Neuronal stem cell (in vitro differentiated cells): ENCODE measurements at regions not wholly inside any gene's neighbourhood (a gene's known extent, or its start where the extent isn't known, plus 50 kb on each side); places are given as distances from the start of the nearest gene placed in this dataset.

ENCODE experiments used
- DNase-seq: peaks from one replicate; pipeline ENCODE4 v3.0.0-alpha.2; 2013; ENCODE audit warnings: low spot score
- H2AFZ ChIP-seq: one replicate; pipeline ENCODE4 v1.6.1; 2013; ENCODE audit warnings: mild to moderate bottlenecking, low read length, inconsistent platforms
- H2AK5ac ChIP-seq: 2 replicates; pipeline ENCODE4 v1.6.1; 2013; ENCODE audit warnings: low read depth, mild to moderate bottlenecking, inconsistent platforms, low read length, moderate library complexity, mixed read lengths
- H2BK120ac ChIP-seq: 2 replicates; pipeline ENCODE4 v1.6.1; 2013; ENCODE audit warnings: low read depth, mild to moderate bottlenecking, inconsistent platforms, low read length, moderate library complexity, mixed read lengths
- H2BK12ac ChIP-seq: one replicate; pipeline ENCODE4 v1.6.1; 2013; ENCODE audit warnings: low read length, inconsistent platforms
- H2BK15ac ChIP-seq: 2 replicates; pipeline ENCODE4 v1.6.1; 2013; ENCODE audit warnings: mild to moderate bottlenecking, low read length, inconsistent platforms, mixed read lengths
- H2BK5ac ChIP-seq: one replicate; pipeline ENCODE4 v1.6.1; 2013; ENCODE audit warnings: inconsistent platforms, mild to moderate bottlenecking, low read length, moderate library complexity
- H3K14ac ChIP-seq: one replicate; pipeline ENCODE4 v1.6.1; 2013; ENCODE audit warnings: low read length, inconsistent platforms
- H3K18ac ChIP-seq: 2 replicates; pipeline ENCODE4 v1.6.1; 2013; ENCODE audit warnings: low read length, inconsistent platforms
- H3K23ac ChIP-seq: 2 replicates; pipeline ENCODE4 v1.6.1; 2013; ENCODE audit warnings: low read depth, mild to moderate bottlenecking, mixed read lengths, low read length, inconsistent platforms; ENCODE audit not compliant: poor library complexity
- H3K27ac ChIP-seq: replicated peaks from 3 replicates; pipeline ENCODE4 v1.5.1; 2013; ENCODE audit warnings: low read length, inconsistent platforms
- H3K27me3 ChIP-seq, 3 experiments: 2 replicates each; pipeline ENCODE4 v1.6.1; 2013; ENCODE audit warnings: low read length in 3 of 3, mild to moderate bottlenecking in 2 of 3, inconsistent platforms in 1 of 3, low read depth in 1 of 3, mixed read lengths in 1 of 3, moderate library complexity in 1 of 3; ENCODE audit not compliant: control insufficient read depth in 3 of 3, insufficient read depth in 3 of 3
- H3K36me3 ChIP-seq, 2 donors: replicated peaks in 1 of 2; 2 replicates each; pipeline ENCODE4 v1.6.1; 2013; ENCODE audit warnings: low read length in 2 of 2; ENCODE audit not compliant: control insufficient read depth in 2 of 2, insufficient read depth in 2 of 2
- H3K4ac ChIP-seq: 2 replicates; pipeline ENCODE4 v1.6.1; 2013; ENCODE audit warnings: inconsistent platforms, mild to moderate bottlenecking, low read length, moderate library complexity
- H3K4me1 ChIP-seq, 2 donors: 1 replicate in 1 of 2; 2 replicates in 1 of 2; pipeline ENCODE4 v1.6.1; 2013; ENCODE audit warnings: low read length in 2 of 2, low read depth in 1 of 2; ENCODE audit not compliant: control insufficient read depth in 2 of 2, insufficient read depth in 1 of 2
- H3K4me2 ChIP-seq: one replicate; pipeline ENCODE4 v1.6.1; 2013; ENCODE audit warnings: mild to moderate bottlenecking, low read length, inconsistent platforms; ENCODE audit not compliant: insufficient read depth, poor library complexity, severe bottlenecking
- H3K4me3 ChIP-seq, 2 donors: 2 replicates each; pipeline ENCODE4 v1.5.1; 2013; ENCODE audit warnings: low read length in 2 of 2, mild to moderate bottlenecking in 2 of 2, inconsistent platforms in 1 of 2, moderate library complexity in 1 of 2
- H3K79me1 ChIP-seq: one replicate; pipeline ENCODE4 v1.6.1; 2013; ENCODE audit warnings: low read depth, mild to moderate bottlenecking, inconsistent platforms, low read length, moderate library complexity
- H3K9ac ChIP-seq: one replicate; pipeline ENCODE4 v1.6.1; 2013; ENCODE audit warnings: mild to moderate bottlenecking, low read depth, low read length, inconsistent platforms; ENCODE audit not compliant: poor library complexity
- H3K9me3 ChIP-seq, 2 donors: replicated peaks in 1 of 2; 2 replicates each; pipeline versions ENCODE3 to v1.6.1; 2013; ENCODE audit warnings: low read length in 2 of 2, mild to moderate bottlenecking in 2 of 2, inconsistent platforms in 1 of 2, low read depth in 1 of 2, mixed read lengths in 1 of 2, moderate library complexity in 1 of 2; ENCODE audit not compliant: control insufficient read depth in 2 of 2, insufficient read depth in 1 of 2
- H4K8ac ChIP-seq: one replicate; pipeline ENCODE4 v1.6.1; 2013; ENCODE audit warnings: low read depth, mild to moderate bottlenecking, inconsistent platforms, low read length, moderate library complexity
- H4K91ac ChIP-seq: one replicate; pipeline ENCODE4 v1.6.1; 2013; ENCODE audit warnings: low read length, low read depth, mild to moderate bottlenecking, inconsistent platforms; ENCODE audit not compliant: poor library complexity
- WGBS, 2 donors: extraction: QIAGEN DNeasy Blood & Tissue Kit; methylation state at CpG; one replicate each; pipeline ENCODE4 v1.1.7; 2013; ENCODE audit warnings: missing lambda C conversion rate in 2 of 2, mixed read lengths in 1 of 2; ENCODE audit not compliant: insufficient read length in 2 of 2, insufficient replicate concordance in 1 of 2; ENCODE audit errors: extremely low coverage in 2 of 2; 5-methylcytosine and 5-hydroxymethylcytosine counted together

- no peak overlapping the region for H2BK120ac ChIP-seq
- no peak overlapping the region for H3K9ac ChIP-seq
- H4K91ac ChIP-seq, result no peak overlapping the region
- H3K4me1 ChIP-seq, result no peaks in the 10 kb centered on the region
- H3K36me3 ChIP-seq, result no peaks in the 10 kb centered on the region
- no CpG with 5 or more reads among the region's 1 CpG for WGBS, 2 donors
- H2BK5ac ChIP-seq, result no peak overlapping the region
- no peak overlapping the region for H2AFZ ChIP-seq
- no peaks in the 10 kb centered on the region for H3K79me1 ChIP-seq
- H2AK5ac ChIP-seq, result no peak overlapping the region
- H4K8ac ChIP-seq, result no peak overlapping the region
- H3K27me3 ChIP-seq, result no peaks in the 10 kb centered on the region
- DNase-seq, result no peak
- H3K23ac ChIP-seq, result no peak overlapping the region
- H3K4ac ChIP-seq, result no peak overlapping the region
- no peak overlapping the region for H3K18ac ChIP-seq
- no peaks in the 10 kb centered on the region for H3K9me3 ChIP-seq
- H3K14ac ChIP-seq, result no peak overlapping the region
- no peak overlapping the region for H3K4me2 ChIP-seq
- no peak overlapping the region for H3K4me3 ChIP-seq
- no peak overlapping the region for H3K27ac ChIP-seq
- H2BK15ac ChIP-seq, result no peak overlapping the region
- no peak overlapping the region for H2BK12ac ChIP-seq
Measured at GRCh38 chrX:42119076-42119475, 195.7 kb upstream of the CASK start.

GRCh38 chrX:42117318-42117717, 194.0 kb upstream of the CASK start:
- no peak overlapping the region for H3K23ac ChIP-seq
- no peaks in the 10 kb centered on the region for H3K36me3 ChIP-seq
- H3K4me2 ChIP-seq, result no peak overlapping the region
- H4K91ac ChIP-seq, result no peak overlapping the region
- H3K9ac ChIP-seq, result no peak overlapping the region
- H3K27ac ChIP-seq, result no peak overlapping the region
- H2AFZ ChIP-seq, result no peak overlapping the region
- no peak overlapping the region for H3K18ac ChIP-seq
- no peak overlapping the region for H3K4ac ChIP-seq
- WGBS, 2 donors, result no CpG with 5 or more reads among the region's 2 CpGs
- no peak overlapping the region for H2BK15ac ChIP-seq
- no peak overlapping the region for H2BK5ac ChIP-seq
- no peaks in the 10 kb centered on the region for H3K79me1 ChIP-seq
- no peak overlapping the region for H2BK120ac ChIP-seq
- H3K14ac ChIP-seq, result no peak overlapping the region
- DNase-seq, result no peak
- no peak overlapping the region for H3K4me3 ChIP-seq
- H2BK12ac ChIP-seq, result no peak overlapping the region
- H2AK5ac ChIP-seq, result no peak overlapping the region
- no peaks in the 10 kb centered on the region for H3K27me3 ChIP-seq
- H3K9me3 ChIP-seq, result no peaks in the 10 kb centered on the region
- H4K8ac ChIP-seq, result no peak overlapping the region
- H3K4me1 ChIP-seq, result no peaks in the 10 kb centered on the region

GRCh38 chrX:42109428-42109827, 186.1 kb upstream of the CASK start:
- no peak overlapping the region for H3K18ac ChIP-seq
- H2BK5ac ChIP-seq, result no peak overlapping the region
- H2BK15ac ChIP-seq, result no peak overlapping the region
- H3K4ac ChIP-seq, result no peak overlapping the region
- no peak overlapping the region for H3K4me3 ChIP-seq
- no peak overlapping the region for H2BK120ac ChIP-seq
- no peak overlapping the region for H2AFZ ChIP-seq
- H3K27ac ChIP-seq, result no peak overlapping the region
- H2BK12ac ChIP-seq, result no peak overlapping the region
- no peak overlapping the region for H4K91ac ChIP-seq
- H3K23ac ChIP-seq, result no peak overlapping the region
- H3K14ac ChIP-seq, result no peak overlapping the region
- no peak overlapping the region for H3K9ac ChIP-seq
- no peaks in the 10 kb centered on the region for H3K79me1 ChIP-seq
- H3K36me3 ChIP-seq, result no peaks in the 10 kb centered on the region
- DNase-seq, result no peak
- WGBS, 2 donors, result no CpG with 5 or more reads among the region's 2 CpGs
- H3K4me1 ChIP-seq, result peaks cover 0 to 1% of the 10 kb centered on the region in 2 donors
- no peak overlapping the region for H3K4me2 ChIP-seq
- no peaks in the 10 kb centered on the region for H3K27me3 ChIP-seq
- H4K8ac ChIP-seq, result no peak overlapping the region
- H2AK5ac ChIP-seq, result no peak overlapping the region
- H3K9me3 ChIP-seq, result no peaks in the 10 kb centered on the region

- Histone ChIP-seq H2BK5ac (no peak overlapping the region), H2AFZ (no peak overlapping the region), H3K23ac (no peak overlapping the region), H3K4me2 (no peak overlapping the region), H2AK5ac (no peak overlapping the region), H3K79me1 (no peaks in the 10 kb centered on the region), H2BK12ac (no peak overlapping the region), H3K4me3 (no peak overlapping the region), H3K9ac (no peak overlapping the region), H3K9me3 (no peaks in the 10 kb centered on the region), H2BK120ac (no peak overlapping the region), H3K27ac (no peak overlapping the region), H2BK15ac (no peak overlapping the region), H3K18ac (no peak overlapping the region), H4K8ac (no peak overlapping the region), H3K4ac (no peak overlapping the region), H3K14ac (no peak overlapping the region), H4K91ac (no peak overlapping the region), H3K36me3 (no peaks in the 10 kb centered on the region), H3K27me3 (no peaks in the 10 kb centered on the region), H3K4me1 (peaks cover 0 to 1% of the 10 kb centered on the region in 2 donors)
- DNase-seq, result no peak
- no CpG with 5 or more reads among the region's 8 CpGs for WGBS, 2 donors
Measured at GRCh38 chrX:42107495-42108488, 184.4 kb upstream of the CASK start.
